Bronchial epithelial cell (primary cell): ENCODE measurements at regions not wholly inside any gene's neighbourhood (a gene's known extent, or its start where the extent isn't known, plus 50 kb on each side); places are given as distances from the start of the nearest gene placed in this dataset.

ENCODE experiments used
- DNase-seq: peaks from one replicate; pipeline ENCODE4 v3.0.0-alpha.2; 2010; ENCODE audit warnings: low read depth
- FAIRE-seq: peaks from 2 replicates; lab custom pipeline; 2011; peaks lifted over from hg19 to GRCh38; lab: Jason Lieb, UNC
- H3K27me3 ChIP-seq: 2 replicates; pipeline ENCODE4 v1.5.1; 2011; ENCODE audit warnings: low read length; ENCODE audit not compliant: control insufficient read depth, insufficient read depth
- H3K36me3 ChIP-seq: 2 replicates; pipeline ENCODE4 v1.5.1; 2011; ENCODE audit warnings: low read length; ENCODE audit not compliant: control insufficient read depth, insufficient read depth
- H3K4me3 ChIP-seq: 2 replicates; pipeline ENCODE4 v1.5.1; 2011; ENCODE audit warnings: mild to moderate bottlenecking, low read depth, low read length, control low read depth
- CTCF ChIP-seq: IDR thresholded peaks from 2 replicates; pipeline ENCODE4 v1.5.1; 2011; ENCODE audit warnings: mild to moderate bottlenecking, moderate library complexity, low read length, control low read depth, inconsistent platforms; ENCODE audit not compliant: insufficient read depth, severe bottlenecking

GRCh38 chrX:15191830-15192229 is 78.1 kb downstream of the ASB9 start:
- DNase-seq: no peak
- H3K27me3 ChIP-seq: no peaks in the 10 kb centered on the region
- no peak for TF ChIP-seq CTCF

GRCh38 chrX:15188039-15188438 is 81.8 kb downstream of the ASB9 start:
- no peaks in the 10 kb centered on the region for H3K36me3 ChIP-seq
- DNase-seq (no peak), FAIRE-seq (no peak)
- no peak overlapping the region for H3K4me3 ChIP-seq
- TF ChIP-seq CTCF: no peak
- H3K27me3 ChIP-seq: no peaks in the 10 kb centered on the region

More at GRCh38 chrX:15191830-15192229, 78.1 kb downstream of the ASB9 start:
- no peaks in the 10 kb centered on the region for H3K36me3 ChIP-seq
- no peak for FAIRE-seq
- no peak overlapping the region for H3K4me3 ChIP-seq

- H3K27me3 ChIP-seq: no peaks in the 10 kb centered on the region
- no peak for TF ChIP-seq CTCF
- no peak for DNase-seq
- no peak overlapping the region for H3K4me3 ChIP-seq
- no peak for FAIRE-seq
- H3K36me3 ChIP-seq: no peaks in the 10 kb centered on the region
Measured at GRCh38 chrX:15177316-15177715, 92.6 kb downstream of the ASB9 start.

GRCh38 chrX:15173411-15173810 is 96.5 kb downstream of the ASB9 start:
- Histone ChIP-seq H3K27me3 (no peaks in the 10 kb centered on the region), H3K36me3 (no peaks in the 10 kb centered on the region), H3K4me3 (no peak overlapping the region)
- FAIRE-seq (no peak), DNase-seq (no peak)
- TF ChIP-seq CTCF: no peak

GRCh38 chrX:15170927-15171326 is 99.0 kb downstream of the ASB9 start:
- H3K27me3 ChIP-seq: no peaks in the 10 kb centered on the region
- DNase-seq: no peak
- no peak overlapping the region for H3K4me3 ChIP-seq
- no peak for FAIRE-seq
- TF ChIP-seq CTCF: no peak
- H3K36me3 ChIP-seq: no peaks in the 10 kb centered on the region

GRCh38 chrX:15167826-15168225 is 102.1 kb downstream of the ASB9 start:
- no peaks in the 10 kb centered on the region for H3K36me3 ChIP-seq
- FAIRE-seq (no peak), DNase-seq (no peak)
- no peak overlapping the region for H3K4me3 ChIP-seq
- TF ChIP-seq CTCF: no peak
- H3K27me3 ChIP-seq: no peaks in the 10 kb centered on the region
